H1 (cell line): ENCODE measurements at regions not wholly inside any gene's neighbourhood (a gene's known extent, or its start where the extent isn't known, plus 50 kb on each side); places are given as distances from the start of the nearest gene placed in this dataset.

Experiments used
- CTCF ChIA-PET: fragments of 300-600 bp; sonication (Branson Sonifier 250); formaldehyde crosslinking; loops from one replicate; lab custom pipeline; 2021; ENCODE audit not compliant: partially characterized antibody; lab: Charles Lee
- POLR2A ChIA-PET: fragments of 300-600 bp; sonication (Branson Sonifier 250); formaldehyde crosslinking; loops from one replicate; lab custom pipeline; 2021; ENCODE audit warnings: inconsistent platforms; ENCODE audit not compliant: partially characterized antibody; lab: Charles Lee
- DNase-seq, 2 experiments: peaks; one replicate each; pipeline versions ENCODE4 v3.0.0 to v3.0.0-alpha.2; 2010 to 2022; ENCODE audit warnings: low spot score in 2 of 2, low read depth in 1 of 2, mixed read lengths in 1 of 2
- FAIRE-seq: peaks from 2 replicates; lab custom pipeline; 2011; peaks lifted over from hg19 to GRCh38; lab: Jason Lieb, UNC
- H2AFZ ChIP-seq: 2 replicates; pipeline ENCODE4 v1.8.1; 2012; ENCODE audit warnings: low read length, inconsistent platforms
- H2AK5ac ChIP-seq: 2 replicates; pipeline ENCODE4 v1.6.1; 2013; ENCODE audit warnings: low read depth, low read length
- H2BK120ac ChIP-seq: replicated peaks from 2 replicates; pipeline ENCODE3; 2013; ENCODE audit warnings: low read depth, low read length, inconsistent platforms
- H2BK12ac ChIP-seq: 2 replicates; pipeline ENCODE4 v1.6.1; 2013; ENCODE audit warnings: low read depth, low read length
- H2BK15ac ChIP-seq: 2 replicates; pipeline ENCODE4 v1.6.1; 2013; ENCODE audit warnings: low read length
- H2BK20ac ChIP-seq: 2 replicates; pipeline ENCODE4 v1.6.1; 2013; ENCODE audit warnings: low read length
- H2BK5ac ChIP-seq: 2 replicates; pipeline ENCODE4 v1.6.1; 2013; ENCODE audit warnings: low read depth, low read length
- H3K14ac ChIP-seq: 2 replicates; pipeline ENCODE4 v1.6.1; 2013; ENCODE audit warnings: inconsistent platforms; ENCODE audit not compliant: insufficient read length
- H3K18ac ChIP-seq: 2 replicates; pipeline ENCODE4 v1.6.1; 2013; ENCODE audit warnings: low read length; ENCODE audit errors: extremely low read depth
- H3K23ac ChIP-seq: 2 replicates; pipeline ENCODE4 v1.6.1; 2013; ENCODE audit warnings: inconsistent platforms; ENCODE audit not compliant: insufficient read length
- H3K23me2 ChIP-seq: 2 replicates; pipeline ENCODE4 v1.6.1; 2013; ENCODE audit warnings: low read depth, low read length
- H3K27ac ChIP-seq: 2 replicates; pipeline ENCODE4 v1.6.1; 2011; ENCODE audit warnings: low read depth, low read length, inconsistent platforms
- H3K27me3 ChIP-seq, 4 experiments: replicated peaks in 1 of 4; 1 replicate in 1 of 4; 2 replicates in 3 of 4; pipeline versions ENCODE4 v1.6.1 to v1.8.1; 2011 to 2013; ENCODE audit warnings: low read length in 3 of 4, mild to moderate bottlenecking in 3 of 4, inconsistent platforms in 2 of 4, mixed read lengths in 2 of 4, moderate library complexity in 1 of 4; ENCODE audit not compliant: control insufficient read depth in 3 of 4, insufficient read depth in 3 of 4; ENCODE audit errors: extremely low read depth in 1 of 4
- H3K36me3 ChIP-seq, 4 experiments: 2 replicates each; pipeline versions ENCODE4 v1.6.1 to v1.8.1; 2011 to 2013; ENCODE audit warnings: mild to moderate bottlenecking in 4 of 4, low read length in 3 of 4, moderate library complexity in 2 of 4, control low read depth in 1 of 4, inconsistent platforms in 1 of 4; ENCODE audit not compliant: insufficient read depth in 4 of 4, control insufficient read depth in 2 of 4
- H3K4ac ChIP-seq: replicated peaks from 2 replicates; pipeline ENCODE3; 2013; ENCODE audit warnings: low read length, low read depth, mixed read lengths, inconsistent platforms; ENCODE audit not compliant: insufficient read length
- H3K4me1 ChIP-seq, 4 experiments: replicated peaks in 1 of 4; 1 replicate in 1 of 4; 2 replicates in 3 of 4; pipeline versions ENCODE4 v1.6.1 to v1.8.1; 2011 to 2013; ENCODE audit warnings: low read length in 3 of 4, inconsistent platforms in 2 of 4, mixed read lengths in 1 of 4; ENCODE audit not compliant: insufficient read depth in 4 of 4, control insufficient read depth in 3 of 4
- H3K4me2 ChIP-seq, 2 experiments: 2 replicates each; pipeline versions ENCODE4 v1.6.1 to v1.8.1; 2011 to 2013; ENCODE audit warnings: low read depth in 2 of 2, low read length in 2 of 2, control low read depth in 1 of 2, inconsistent platforms in 1 of 2, mild to moderate bottlenecking in 1 of 2; ENCODE audit not compliant: insufficient read depth in 1 of 2
- H3K4me3 ChIP-seq, 4 experiments: fragments of 200-600, 300-600 bp in 1 of 4; sonication (generic), shearing (Covaris generic), sonication (Bioruptor Twin) in 1 of 4; 2 replicates each; pipeline versions ENCODE4 v1.5.1 to v1.8.1; 2011 to 2016; ENCODE audit warnings: low read length in 4 of 4, low read depth in 3 of 4, control low read depth in 2 of 4, inconsistent platforms in 2 of 4, mild to moderate bottlenecking in 2 of 4, mixed read lengths in 1 of 4, moderate library complexity in 1 of 4; ENCODE audit not compliant: insufficient read depth in 2 of 4; ENCODE audit errors: extremely low read depth in 1 of 4
- H3K56ac ChIP-seq: replicated peaks from 2 replicates; pipeline ENCODE3; 2013; ENCODE audit warnings: low read depth, mild to moderate bottlenecking, mixed read lengths, low read length, inconsistent platforms; ENCODE audit not compliant: insufficient read length
- H3K79me1 ChIP-seq: 2 replicates; pipeline ENCODE4 v1.6.1; 2013; ENCODE audit warnings: low read depth, low read length, control low read depth
- H3K79me2 ChIP-seq, 2 experiments: 2 replicates each; pipeline versions ENCODE4 v1.6.1 to v1.8.1; 2012 to 2013; ENCODE audit warnings: low read length in 2 of 2, mild to moderate bottlenecking in 2 of 2, inconsistent platforms in 1 of 2; ENCODE audit not compliant: insufficient read depth in 2 of 2, control insufficient read depth in 1 of 2
- H3K9ac ChIP-seq, 4 experiments: replicated peaks in 1 of 4; 1 replicate in 1 of 4; 2 replicates in 3 of 4; pipeline versions ENCODE4 v1.6.1 to v1.8.1; 2011 to 2013; ENCODE audit warnings: low read depth in 3 of 4, low read length in 3 of 4, control low read depth in 2 of 4, mild to moderate bottlenecking in 2 of 4, moderate library complexity in 2 of 4, inconsistent platforms in 1 of 4; ENCODE audit errors: extremely low read depth in 1 of 4
- H3K9me3 ChIP-seq, 2 experiments: 2 replicates each; pipeline versions ENCODE4 v1.6.1 to v1.8.1; 2012 to 2013; ENCODE audit warnings: mild to moderate bottlenecking in 2 of 2, moderate library complexity in 2 of 2, control low read depth in 1 of 2, inconsistent platforms in 1 of 2, low read depth in 1 of 2, low read length in 1 of 2, mixed read lengths in 1 of 2; ENCODE audit not compliant: insufficient read depth in 2 of 2
- H4K20me1 ChIP-seq, 2 experiments: replicated peaks in 1 of 2; 2 replicates each; pipeline versions ENCODE3 to v1.8.1; 2011 to 2013; ENCODE audit warnings: inconsistent platforms in 2 of 2, low read length in 2 of 2, mild to moderate bottlenecking in 1 of 2; ENCODE audit not compliant: insufficient read depth in 2 of 2, control insufficient read depth in 1 of 2
- H4K5ac ChIP-seq: 2 replicates; pipeline ENCODE4 v1.6.1; 2013; ENCODE audit warnings: low read length, low read depth, mixed read lengths, inconsistent platforms; ENCODE audit not compliant: insufficient read length
- H4K8ac ChIP-seq: 2 replicates; pipeline ENCODE4 v1.8.0; 2013; ENCODE audit warnings: mild to moderate bottlenecking, moderate library complexity, low read length, inconsistent platforms; ENCODE audit not compliant: insufficient read depth; ENCODE audit errors: extremely low read depth
- H4K91ac ChIP-seq: replicated peaks from 2 replicates; pipeline ENCODE3; 2013; ENCODE audit warnings: low read length, mixed read lengths, inconsistent platforms; ENCODE audit not compliant: insufficient read length
- BCL11A ChIP-seq, 2 experiments: IDR thresholded peaks; one replicate each; pipeline ENCODE4 v1.6.1; 2011; ENCODE audit warnings: low read depth in 2 of 2, low read length in 2 of 2, mild to moderate bottlenecking in 2 of 2
- MAFK ChIP-seq: IDR thresholded peaks from 2 replicates; pipeline ENCODE4 v1.6.1; 2012; ENCODE audit warnings: low read depth, mild to moderate bottlenecking, improper control_type of control experiment, low read length
- NANOG ChIP-seq: IDR thresholded peaks from 2 replicates; pipeline ENCODE4 v1.6.1; 2011; ENCODE audit warnings: low read length, low read depth, mild to moderate bottlenecking, inconsistent platforms; ENCODE audit not compliant: insufficient read depth, poor library complexity, severe bottlenecking
- WGBS, 2 experiments: shearing (Covaris generic) in 1 of 2; methylation state at CpG; one replicate each; pipeline versions ENCODE4 v1.1.6 to v1.1.7; 2013 to 2015; ENCODE audit warnings: low lambda C conversion rate in 2 of 2, mixed read lengths in 2 of 2, inconsistent platforms in 1 of 2, low coverage in 1 of 2, missing lambda C conversion rate in 1 of 2; ENCODE audit not compliant: insufficient replicate concordance in 2 of 2, insufficient coverage in 1 of 2, insufficient read length in 1 of 2; ENCODE audit errors: extremely low coverage in 1 of 2, missing lambda C conversion rate in 1 of 2; 5-methylcytosine and 5-hydroxymethylcytosine counted together

DNA sequence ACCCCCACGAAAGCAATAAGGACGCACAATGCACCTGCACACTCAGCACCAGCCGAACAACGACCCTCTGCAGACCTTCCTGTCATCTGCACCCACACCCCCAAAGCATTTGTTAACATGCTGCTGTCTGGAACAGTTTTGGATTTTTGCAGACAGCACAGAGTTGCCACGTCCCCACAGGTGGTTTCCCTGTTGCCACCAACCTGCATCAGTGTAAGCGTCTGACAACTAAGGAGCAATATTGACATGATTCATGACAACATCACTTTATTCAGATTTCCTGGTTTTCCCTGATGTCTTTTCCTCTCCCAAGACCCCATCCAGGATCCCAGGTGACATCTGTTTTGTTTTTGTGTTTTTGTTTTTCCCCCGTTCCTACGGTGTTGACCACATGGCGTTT is 150.7 kb upstream of the C14orf180 start:
- ChIA-PET CTCF (interaction anchor here (1.2 kb wide), 1 partner anchor 204 kb away, joined by 3 read pairs; no protein-coding TSS in a partner anchor), POLR2A (no interaction called here)
- H2BK12ac ChIP-seq: no peak overlapping the region
- no peak overlapping the region for H3K4me2 ChIP-seq
- H3K4me1 ChIP-seq: peaks cover 0 to 4% (median 0%) of the 10 kb centered on the region in 4 experiments; a peak in 1 of 7 replicates
- no peak overlapping the region for H3K9ac ChIP-seq
- no peak overlapping the region for H4K8ac ChIP-seq
- no peak overlapping the region for H4K91ac ChIP-seq
- no peaks in the 10 kb centered on the region for H4K20me1 ChIP-seq
- no peaks in the 10 kb centered on the region for H3K79me1 ChIP-seq
- WGBS, 2 experiments: 89% methylated on average over 9 of the region's 9 CpGs; no CpG with 5 or more reads in 1 of the 2 experiments
- no peaks in the 10 kb centered on the region; the same call in 1 of the 2 replicates for H3K23me2 ChIP-seq
- H3K9me3 ChIP-seq: no peaks in the 10 kb centered on the region
- no peak overlapping the region for H3K4me3 ChIP-seq
- no peak overlapping the region for H3K23ac ChIP-seq
- H3K4ac ChIP-seq: no peak overlapping the region
- no peak overlapping the region for H3K56ac ChIP-seq
- no peaks in the 10 kb centered on the region for H3K79me2 ChIP-seq
- H3K27me3 ChIP-seq: no peaks in the 10 kb centered on the region
- FAIRE-seq (no peak), DNase-seq (no peak)
- H4K5ac ChIP-seq: no peak overlapping the region
- H3K27ac ChIP-seq: no peak overlapping the region
- H3K18ac ChIP-seq: no peak overlapping the region
- H2BK15ac ChIP-seq: no peak overlapping the region
- H2BK5ac ChIP-seq: no peak overlapping the region
- TF ChIP-seq NANOG: no peak
- TF ChIP-seq MAFK: no peak
- TF ChIP-seq BCL11A (IDR thresholded peaks at IDR 0.05; ENCODE audit: low read depth in 2 of 2, low read length in 2 of 2): no peak
- H3K36me3 ChIP-seq: no peaks in the 10 kb centered on the region
- H2BK120ac ChIP-seq: no peak overlapping the region
- no peak overlapping the region for H2BK20ac ChIP-seq
- H2AK5ac ChIP-seq: no peak overlapping the region
- no peak overlapping the region for H2AFZ ChIP-seq
- H3K14ac ChIP-seq: no peak overlapping the region
